AG08395 (cell line): ENCODE measurements at regions not wholly inside any gene's neighbourhood (a gene's known extent, or its start where the extent isn't known, plus 50 kb on each side); places are given as distances from the start of the nearest gene placed in this dataset.

Experiments used
- DNase-seq: peaks from one replicate; pipeline ENCODE4 v3.0.0; 2012; ENCODE audit warnings: mixed read lengths, low spot score

DNA sequence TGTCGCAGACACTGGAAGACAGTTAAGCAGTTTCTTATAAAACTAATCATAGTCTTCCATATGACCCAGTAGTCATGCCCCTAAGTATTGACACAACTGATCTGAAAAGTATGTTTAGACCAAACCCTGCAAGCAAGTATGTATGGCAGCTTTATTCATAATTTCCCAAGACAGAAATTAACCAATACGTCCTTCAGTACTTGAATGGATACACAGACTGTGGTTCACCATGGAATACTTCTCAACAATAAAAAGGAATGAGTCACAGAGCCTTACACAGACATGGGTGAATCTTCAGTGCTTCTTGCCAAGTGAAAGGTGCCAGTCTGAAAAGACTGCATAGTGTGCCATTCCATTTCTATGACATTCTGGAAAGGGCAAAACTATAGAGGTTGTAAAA is 50.2 kb upstream of the AKR1E2 start:
- DNase-seq: peak; percentile 65

DNA sequence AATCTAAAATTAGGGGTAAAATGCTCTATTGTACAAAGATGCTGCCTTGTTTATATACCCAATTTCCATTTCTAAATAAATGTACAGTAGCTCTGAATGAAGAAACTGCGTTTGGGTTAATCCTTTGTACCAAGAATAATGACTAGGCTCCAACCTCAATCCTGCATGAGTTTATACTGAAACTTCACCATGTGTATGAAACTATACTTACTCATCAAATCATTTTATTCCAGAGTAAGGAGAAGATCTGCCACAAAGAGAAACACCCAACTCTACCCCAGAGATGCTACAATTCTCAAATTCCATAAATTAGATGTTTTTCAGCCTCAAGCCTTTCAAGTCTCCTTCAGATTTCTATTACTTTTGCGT is 53.8 kb upstream of the AKR1E2 start:
- DNase-seq: no peak

DNA sequence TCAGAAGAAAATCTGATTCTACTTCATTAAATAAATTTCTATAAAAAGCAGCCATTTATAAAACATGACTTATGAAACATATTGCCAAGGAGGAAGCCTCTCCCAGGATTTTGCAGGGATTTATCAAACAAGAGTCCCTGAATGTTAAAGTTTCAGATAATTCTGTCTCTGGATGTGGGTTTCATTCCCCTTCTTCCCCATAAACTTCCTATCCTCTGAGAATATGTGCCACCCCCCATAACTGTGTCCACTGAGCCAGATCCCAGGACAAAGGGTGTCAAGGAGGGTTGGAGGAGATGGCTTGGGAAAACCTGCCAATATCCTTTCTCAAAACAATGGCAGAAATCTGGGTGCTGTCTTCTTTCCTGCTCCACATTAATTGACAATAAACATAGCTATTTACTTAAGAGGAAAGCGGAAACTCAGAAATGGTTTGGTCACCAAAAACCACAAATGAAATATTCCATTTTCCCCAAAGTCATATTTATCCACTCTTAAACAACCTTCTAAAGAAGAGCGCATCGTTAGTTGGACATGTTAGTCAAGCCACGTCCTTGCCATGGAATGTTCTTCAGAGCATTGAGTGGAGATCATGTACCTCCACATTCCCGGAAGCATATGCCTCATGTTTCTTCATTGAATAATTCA is 54.3 kb upstream of the AKR1E2 start:
- peak; percentile 25 for DNase-seq

DNA sequence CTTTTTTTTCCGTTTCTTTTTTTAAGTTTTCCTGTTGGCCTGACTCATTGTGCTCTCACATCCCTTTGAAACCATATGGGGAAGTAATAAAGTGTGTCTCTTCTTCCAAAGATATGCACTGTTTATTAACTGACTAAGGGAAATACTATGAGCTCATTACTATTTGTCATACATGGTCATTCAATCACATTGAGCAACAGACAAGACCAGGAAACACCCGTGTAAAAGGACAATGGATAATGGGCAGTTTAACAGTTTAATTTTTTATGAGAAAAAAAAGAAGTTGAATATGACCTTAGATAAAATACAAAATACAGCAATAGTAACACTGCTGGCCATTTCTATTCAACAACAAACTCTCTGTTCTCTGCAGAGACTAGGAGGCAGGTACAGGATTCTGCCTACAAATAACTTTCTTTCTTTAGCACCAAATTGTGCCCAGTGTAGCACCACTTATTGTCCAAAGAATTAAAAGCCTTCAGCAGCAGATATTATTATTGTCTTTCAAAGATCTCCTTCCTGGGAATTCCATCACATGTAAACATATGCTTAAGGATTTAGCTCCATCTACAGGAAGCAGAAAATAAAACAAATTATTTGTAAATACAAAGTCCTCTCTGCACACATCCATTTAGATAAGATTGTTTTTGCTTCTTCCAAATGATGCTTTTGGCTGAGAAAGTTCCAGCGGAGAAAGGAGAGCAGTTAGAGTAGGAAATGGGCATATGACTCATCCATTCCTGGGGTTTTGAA is 55.0 kb upstream of the AKR1E2 start:
- peak; percentile 78 for DNase-seq

DNA sequence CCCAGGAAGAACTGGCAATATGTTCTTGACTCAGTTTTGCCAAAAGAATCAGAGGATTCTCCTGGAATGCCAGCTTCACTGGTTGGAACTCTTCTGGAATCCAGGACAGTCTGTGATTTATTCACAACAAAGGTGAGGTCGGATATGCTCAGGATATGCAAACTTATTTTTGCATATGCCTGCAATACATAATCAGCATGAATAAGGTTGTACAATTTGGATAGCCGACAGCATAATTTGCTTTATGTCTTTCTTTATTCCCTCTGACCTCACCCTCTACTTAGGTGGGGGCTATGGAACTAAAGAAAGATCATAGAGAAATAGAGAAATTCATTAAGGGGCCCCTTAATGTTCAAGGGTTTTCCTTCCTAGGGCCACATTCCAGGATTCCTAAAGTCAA is 57.6 kb upstream of the AKR1E2 start:
- no peak for DNase-seq

DNA sequence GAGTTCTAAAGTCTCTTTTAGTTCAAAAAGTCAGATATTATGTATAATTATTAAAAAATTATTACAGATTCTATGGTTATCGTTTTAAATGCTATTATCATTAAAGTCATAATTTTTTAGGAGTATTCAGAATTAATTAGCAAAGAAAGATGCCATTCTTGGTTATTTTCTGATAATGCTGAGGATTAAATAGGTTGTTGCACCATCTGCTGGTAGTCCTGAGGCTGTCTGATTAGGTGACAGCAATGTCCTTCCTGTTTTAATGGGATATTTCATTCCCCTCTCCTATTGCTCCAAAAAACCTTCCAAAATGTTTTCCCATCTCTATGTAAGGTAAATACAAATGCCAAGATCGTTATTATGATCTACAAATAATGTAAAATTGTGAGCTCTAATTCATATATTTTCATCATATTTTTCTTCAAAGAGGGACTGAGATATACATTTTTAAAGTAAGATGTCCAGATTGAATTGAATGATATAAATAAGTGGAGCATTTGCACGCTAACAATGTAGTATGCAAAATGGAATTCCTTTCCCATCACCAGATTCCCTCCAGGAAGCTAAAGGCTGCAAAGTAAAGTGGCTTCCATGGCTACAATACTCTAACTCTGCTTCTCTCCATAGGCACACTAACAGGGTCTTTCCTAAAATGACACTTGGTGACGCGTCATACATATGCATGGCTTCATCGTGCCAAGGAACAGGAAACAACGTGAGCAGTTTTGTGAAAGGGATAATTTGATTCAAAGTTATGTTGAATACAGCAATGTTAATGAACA is 58.8 kb upstream of the AKR1E2 start:
- peak; percentile 30 for DNase-seq

DNA sequence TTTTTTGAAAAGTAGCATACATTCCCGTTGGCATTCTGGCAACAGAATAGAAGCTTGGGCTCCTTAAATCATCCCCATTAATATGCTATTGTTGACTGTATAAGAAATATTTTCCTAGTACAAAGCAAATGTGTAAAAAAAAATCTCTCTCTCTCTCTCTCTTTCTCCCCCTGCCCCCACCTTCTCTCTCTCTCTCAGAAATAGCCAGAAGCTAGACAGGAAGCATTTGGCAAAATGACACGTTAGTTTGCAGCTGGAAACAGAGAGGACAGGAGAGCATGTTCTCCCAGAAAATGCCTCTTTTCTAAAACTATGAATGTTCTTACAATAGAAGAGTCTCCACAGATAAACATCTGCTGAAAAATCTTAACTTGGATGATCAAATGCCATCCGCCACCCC is 59.6 kb upstream of the AKR1E2 start:
- no peak for DNase-seq

DNA sequence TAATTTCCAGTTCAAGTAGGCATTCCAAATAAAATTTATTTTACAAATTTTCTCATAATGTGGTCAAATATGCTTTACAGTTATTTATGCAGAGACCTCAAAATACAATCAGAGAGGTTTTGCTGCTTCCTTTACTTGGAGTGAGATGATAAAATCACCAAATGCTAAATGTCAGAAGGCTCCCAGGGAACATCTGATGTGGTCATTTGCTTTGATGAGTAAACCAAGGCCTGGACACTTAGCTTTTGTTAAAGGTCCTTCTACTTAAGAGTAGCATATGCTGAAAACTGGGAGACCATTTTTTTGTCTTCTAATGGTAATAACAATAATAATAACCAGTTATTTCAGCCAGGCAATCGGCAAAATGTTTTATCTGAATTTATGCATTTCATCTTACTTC is 60.6 kb upstream of the AKR1E2 start:
- DNase-seq: no peak

DNA sequence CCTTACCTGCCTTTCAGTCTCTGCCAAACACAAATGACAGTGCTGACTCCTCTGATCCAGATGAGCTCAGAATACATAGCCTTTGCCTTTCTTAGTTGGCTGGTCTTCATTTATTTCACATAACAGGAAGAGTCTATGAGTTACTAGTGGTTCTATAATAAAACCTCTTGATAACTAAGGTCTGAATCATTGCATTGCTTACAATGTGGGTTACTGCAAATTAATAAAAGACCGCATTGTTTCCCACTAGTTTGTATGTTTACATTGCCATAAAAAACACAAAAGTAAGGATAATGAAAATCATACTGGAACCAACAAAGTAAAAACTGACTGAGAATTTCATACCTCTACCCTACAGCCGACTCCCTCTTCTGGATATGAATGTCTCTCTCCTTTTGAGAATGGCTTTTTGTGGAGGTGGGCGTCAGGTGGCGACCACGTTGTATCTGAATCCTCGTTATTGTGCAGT is 62.0 kb upstream of the AKR1E2 start:
- peak; percentile 60 for DNase-seq

DNA sequence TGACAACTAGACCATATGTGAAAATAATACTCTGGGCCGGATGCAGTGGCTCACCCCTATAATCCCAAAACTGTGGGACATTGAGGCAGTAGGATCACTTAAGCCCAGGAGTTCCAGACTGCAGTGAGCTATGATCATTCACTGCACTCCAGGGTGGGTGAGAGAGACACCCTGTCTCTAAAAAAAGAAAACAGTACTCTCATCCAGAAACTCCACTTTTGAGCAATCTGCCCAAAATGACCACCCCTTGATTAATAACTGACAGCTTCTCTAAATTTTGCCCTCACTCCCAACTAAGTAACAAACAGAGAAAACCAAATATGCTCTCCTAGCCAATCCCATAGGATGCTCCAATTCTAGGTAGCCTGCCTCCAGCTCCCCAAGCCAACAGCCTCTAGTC is 62.5 kb upstream of the AKR1E2 start:
- no peak for DNase-seq

DNA sequence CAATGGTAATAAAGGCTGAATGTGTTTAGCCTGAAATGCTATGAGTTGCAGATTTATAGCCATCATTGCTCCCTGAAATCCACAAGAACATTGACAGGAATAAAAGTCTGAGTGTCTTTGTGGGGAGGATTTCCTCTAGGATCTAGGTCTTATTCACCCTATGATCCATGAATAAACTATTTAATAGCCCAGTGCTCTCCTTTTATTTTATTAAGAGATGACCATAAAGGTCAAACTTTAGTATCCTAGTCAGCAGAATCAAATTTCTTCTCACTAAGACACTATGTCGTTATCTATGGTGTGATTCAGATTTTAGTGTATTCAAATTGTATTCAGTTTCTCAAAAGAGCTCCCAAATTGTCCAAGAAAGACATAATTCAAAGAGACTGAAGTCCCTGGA is 67.8 kb upstream of the AKR1E2 start:
- DNase-seq: no peak

DNA sequence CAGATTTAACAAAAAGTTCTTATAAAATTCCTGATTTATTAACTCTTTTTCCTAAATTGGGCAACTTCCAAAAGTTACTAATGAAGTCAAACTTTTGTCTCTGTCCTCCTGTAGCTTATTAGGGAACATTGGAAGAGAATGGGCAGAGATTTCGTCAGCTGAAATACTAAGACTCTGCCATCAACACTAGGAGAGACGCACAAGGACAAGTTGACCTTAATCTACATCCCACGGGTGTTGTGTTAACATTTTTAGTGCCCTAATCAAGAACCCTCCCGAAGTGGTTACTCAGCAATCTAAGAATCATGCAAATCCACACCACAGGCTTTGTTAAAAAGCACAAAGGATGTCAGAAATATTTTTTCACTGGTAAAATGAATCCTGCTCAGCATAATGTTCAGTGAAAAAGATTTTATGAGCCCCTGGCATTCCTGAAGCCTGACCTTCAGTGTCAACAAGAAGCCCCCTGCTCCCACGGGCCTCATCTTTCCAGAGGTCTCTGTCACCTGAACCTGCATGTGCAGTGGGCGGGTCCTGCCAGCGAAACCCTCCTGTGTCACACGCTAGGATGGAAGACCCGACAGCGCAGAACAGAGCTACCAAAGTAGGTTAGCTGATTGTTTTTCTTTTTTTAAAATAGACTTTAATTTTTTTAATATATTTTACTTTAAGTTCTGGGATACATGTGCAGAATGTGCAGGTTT is 70.6 kb upstream of the AKR1E2 start:
- no peak for DNase-seq

DNA sequence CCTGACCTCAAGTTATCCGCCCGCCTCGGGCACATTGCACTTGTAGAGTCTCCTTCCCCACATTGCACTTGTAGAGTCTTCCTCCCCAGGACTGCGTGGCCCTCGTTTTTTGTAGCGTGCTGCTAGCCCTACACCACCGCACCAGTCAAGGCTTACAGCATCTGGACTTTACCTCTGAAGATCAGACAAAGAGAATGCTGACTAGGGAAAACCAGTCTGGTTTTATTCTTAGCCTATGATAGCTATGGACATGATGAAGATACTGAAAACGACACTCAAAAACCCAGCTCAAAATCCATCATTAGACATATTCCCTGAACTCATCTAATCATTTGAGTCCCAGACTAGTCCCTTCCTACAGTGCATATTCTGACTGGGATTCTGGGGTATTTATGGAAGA is 71.9 kb upstream of the AKR1E2 start:
- no peak for DNase-seq

DNA sequence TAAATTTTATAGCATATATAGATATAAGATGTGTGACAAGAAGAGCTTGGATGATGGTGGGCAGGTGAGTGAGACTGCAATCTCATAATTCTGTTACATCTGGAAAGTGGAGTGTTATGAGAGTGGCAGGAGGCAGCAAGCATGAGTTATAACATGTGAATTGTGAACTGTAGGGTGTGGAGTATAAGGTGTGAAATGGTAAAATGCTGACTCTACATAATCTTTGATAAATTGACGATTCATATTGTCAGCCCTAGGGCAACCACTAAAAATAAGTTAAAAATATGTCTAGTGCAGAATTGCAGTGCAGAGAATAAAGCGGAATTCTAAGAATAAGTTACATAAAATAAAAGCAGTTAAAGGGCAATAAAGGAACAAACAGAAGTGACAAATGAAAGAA is 74.8 kb upstream of the AKR1E2 start:
- no peak for DNase-seq

DNA sequence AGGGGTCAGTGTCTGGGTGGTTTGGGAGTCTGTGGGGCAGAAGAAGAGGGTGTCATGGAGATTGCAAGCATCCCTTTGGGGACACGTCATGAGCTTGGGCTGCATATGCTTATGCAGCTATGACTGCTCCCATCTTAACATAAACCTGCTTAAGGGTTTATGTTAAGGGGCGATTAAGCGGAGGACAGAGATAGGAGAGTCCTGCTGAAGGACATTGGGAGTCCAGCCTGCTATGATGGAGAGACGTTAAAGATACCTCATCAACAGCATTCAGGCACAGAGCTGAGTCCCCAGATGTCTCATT is 76.8 kb upstream of the AKR1E2 start:
- DNase-seq: no peak

DNA sequence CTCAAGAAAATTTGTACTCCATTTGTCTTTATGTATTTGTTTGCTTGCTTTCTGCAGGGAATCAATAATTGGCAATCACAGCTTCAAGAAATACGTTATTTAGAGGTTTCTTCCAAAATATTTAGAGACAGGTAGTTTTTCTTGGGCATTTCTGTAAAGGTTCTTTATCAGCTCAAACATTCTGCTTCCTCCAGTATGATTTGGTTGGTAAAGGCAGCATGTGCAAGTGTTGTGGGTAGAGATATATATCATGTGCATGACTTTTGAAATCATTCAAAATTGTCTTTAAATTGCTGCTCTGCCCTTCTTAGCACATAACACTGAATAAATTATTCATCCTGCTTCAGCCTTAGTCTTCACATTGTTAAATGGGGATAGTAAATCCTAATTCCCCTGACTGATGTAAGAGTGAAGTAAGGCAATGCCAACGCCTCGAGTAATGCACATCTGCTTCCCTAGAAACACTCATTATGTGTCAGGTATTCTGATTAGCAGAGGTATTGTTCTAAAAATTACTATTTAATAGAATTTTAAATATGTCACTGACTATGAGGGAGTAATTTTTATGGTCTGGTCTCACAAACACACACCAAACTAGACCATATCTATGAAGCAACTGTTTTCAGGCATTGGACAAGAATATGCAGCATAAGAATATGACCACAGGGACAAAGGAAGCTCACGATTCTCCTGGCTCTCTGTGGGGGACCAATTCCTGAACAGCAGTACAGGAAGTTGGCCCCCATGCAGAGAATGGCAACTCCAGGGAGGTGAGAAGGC is 77.3 kb upstream of the AKR1E2 start:
- no peak for DNase-seq

DNA sequence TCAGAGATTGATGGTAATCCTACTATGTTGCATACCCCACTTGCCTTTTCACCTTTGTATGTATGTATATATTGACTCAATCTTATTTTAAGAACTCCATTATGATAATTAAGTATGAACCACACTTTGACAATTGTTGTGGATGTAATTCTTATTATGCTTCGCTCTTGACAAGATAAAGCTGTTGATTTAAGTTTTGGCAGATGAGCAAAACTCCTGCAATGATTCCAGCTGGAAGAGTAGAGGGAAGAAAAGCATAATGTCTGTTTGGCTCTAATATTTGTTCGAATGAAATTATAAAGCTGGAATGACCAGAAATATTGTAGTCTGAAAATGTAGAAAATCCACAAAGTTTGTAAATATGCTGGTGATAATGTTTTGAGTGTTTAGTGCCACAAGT is 83.8 kb upstream of the AKR1E2 start:
- no peak for DNase-seq

DNA sequence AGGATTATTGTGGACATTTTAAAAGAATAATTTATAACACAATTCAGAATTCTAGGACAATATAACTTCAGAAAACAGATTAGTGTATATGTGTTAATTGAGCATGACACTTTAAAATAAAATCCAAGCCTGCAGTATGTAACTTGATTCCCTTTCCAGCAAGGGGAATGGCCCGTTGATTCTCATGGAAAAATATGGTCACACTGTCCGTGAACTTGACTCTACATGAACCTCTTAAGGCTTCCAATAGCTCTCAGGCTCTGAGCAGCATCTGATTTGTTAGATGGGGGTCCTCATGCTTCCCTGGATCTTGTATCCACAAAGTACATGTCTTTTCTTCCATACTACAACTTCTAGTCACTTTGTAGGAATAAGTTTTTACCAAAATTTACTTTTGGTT is 85.5 kb upstream of the AKR1E2 start:
- DNase-seq: no peak

DNA sequence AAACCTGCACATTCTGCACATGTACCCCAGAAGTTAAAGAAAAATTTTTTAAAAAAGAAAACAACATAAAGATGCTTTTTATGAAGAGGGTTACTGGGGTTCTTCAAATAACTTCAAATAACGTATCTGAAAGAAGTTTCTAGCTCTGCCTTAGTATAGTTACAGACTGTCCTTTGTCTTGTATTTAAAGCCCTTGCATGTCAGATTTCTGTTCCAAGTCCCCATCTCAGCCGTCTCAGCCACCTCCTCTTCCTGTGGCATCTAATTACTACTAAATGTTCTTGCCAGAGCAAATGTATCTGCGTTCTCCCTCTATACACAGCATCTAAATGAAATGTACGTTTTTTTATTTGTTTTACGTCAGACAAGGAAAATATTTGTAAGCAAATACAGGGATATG is 89.4 kb upstream of the AKR1E2 start:
- DNase-seq: no peak

DNA sequence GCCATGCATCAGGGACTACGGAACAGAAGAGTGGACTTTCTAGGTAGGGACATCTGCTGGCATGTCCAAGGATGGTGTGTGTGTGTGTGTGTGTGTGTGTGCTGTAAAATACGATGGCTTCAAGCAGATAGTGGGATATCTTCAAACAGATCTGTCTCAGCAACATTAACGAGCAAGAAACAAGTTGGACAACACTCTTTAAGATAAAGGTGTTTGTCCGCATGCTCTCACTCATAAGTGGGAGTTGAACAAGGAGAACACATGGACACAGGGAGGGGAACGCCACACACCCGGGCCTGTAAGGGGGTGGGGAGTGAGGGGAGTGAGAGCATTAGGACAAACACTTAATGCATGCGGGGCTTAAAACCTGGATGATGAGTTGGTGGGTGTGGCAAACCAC is 89.8 kb upstream of the AKR1E2 start:
- no peak for DNase-seq

DNA sequence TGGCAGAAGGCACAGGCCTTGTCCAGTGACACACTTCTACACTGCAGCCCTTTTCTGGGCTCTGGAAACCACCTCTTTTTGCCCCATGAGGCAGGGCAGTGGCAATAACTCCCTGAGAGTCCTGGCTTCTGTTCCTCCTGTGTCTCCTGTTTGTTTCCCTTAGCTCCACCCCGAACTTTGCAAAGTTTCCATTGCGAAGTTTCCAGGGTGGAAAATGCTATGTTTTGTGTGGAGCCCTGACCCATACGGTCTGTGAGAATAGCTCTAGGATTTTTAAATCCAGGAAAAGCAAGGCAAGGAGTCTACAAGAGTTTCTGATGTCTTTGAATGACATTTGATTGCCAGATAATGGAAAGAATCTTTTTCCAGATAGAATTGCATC is 92.2 kb upstream of the AKR1E2 start:
- no peak for DNase-seq
